ENCODE measurements at regions not wholly inside any gene's neighbourhood (a gene's known extent, or its start where the extent isn't known, plus 50 kb on each side); places are given as distances from the start of the nearest gene placed in this dataset.

DNA sequence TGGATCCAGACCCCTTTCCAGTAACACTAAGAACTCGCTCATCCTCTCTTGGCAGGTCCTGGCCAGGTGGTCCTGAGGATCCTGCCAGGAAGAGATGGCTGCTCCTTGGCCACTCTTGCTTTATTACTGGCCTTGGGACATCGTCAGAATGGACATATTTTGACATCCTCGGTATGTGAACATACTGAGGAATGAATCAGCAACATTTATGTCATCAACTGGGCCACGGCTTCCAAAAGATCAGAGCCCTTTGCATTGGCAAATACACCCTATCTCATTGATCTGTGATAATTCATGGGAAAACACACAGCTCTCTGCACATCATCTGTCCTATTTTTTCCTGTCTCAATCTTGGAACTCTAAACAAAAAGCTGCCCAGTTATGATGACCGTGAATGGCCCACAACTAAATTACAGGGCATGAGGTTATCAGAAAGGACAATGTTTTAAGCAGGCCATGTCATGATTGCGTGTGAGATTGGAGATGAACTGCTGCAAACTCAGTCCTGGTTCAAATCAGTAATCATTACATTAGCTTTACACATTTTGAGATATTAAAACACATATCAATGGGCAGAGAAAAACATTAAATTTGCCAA lies 1325.8 kb downstream of the AACS start:
- TF ChIP-seq, protein P1, sequence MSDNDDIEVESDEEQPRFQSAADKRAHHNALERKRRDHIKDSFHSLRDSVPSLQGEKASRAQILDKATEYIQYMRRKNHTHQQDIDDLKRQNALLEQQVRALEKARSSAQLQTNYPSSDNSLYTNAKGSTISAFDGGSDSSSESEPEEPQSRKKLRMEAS (IDR thresholded peaks at IDR 0.05; ENCODE audit: low read depth, low read length) = no peak
- TF ChIP-seq POLR2A (IDR thresholded peaks at IDR 0.05; ENCODE audit: extremely low read depth, insufficient read length) (no peak), MYC (IDR thresholded peaks at IDR 0.05; ENCODE audit: low read depth, low read length) (no peak)
- TF ChIP-seq, protein P2, sequence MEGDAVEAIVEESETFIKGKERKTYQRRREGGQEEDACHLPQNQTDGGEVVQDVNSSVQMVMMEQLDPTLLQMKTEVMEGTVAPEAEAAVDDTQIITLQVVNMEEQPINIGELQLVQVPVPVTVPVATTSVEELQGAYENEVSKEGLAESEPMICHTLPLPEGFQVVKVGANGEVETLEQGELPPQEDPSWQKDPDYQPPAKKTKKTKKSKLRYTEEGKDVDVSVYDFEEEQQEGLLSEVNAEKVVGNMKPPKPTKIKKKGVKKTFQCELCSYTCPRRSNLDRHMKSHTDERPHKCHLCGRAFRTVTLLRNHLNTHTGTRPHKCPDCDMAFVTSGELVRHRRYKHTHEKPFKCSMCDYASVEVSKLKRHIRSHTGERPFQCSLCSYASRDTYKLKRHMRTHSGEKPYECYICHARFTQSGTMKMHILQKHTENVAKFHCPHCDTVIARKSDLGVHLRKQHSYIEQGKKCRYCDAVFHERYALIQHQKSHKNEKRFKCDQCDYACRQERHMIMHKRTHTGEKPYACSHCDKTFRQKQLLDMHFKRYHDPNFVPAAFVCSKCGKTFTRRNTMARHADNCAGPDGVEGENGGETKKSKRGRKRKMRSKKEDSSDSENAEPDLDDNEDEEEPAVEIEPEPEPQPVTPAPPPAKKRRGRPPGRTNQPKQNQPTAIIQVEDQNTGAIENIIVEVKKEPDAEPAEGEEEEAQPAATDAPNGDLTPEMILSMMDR (IDR thresholded peaks at IDR 0.05; ENCODE audit: low read depth, low read length) = no peak
